GM23338 (cell line): ENCODE measurements at regions not wholly inside any gene's neighbourhood (a gene's known extent, or its start where the extent isn't known, plus 50 kb on each side); places are given as distances from the start of the nearest gene placed in this dataset.

Experiments used
- CREB1 ChIP-seq: fragments of 250-450 bp; sonication (Bioruptor Pico); IDR thresholded peaks from 2 replicates; pipeline ENCODE4 v1.5.0; 2020; ENCODE audit warnings: low read depth, mild to moderate bottlenecking, moderate library complexity
- CTCF ChIP-seq, 2 experiments: fragments of 200-600 bp in 1 of 2; sonication (generic) in 1 of 2; conservative IDR thresholded peaks; 2 replicates each; pipeline versions ENCODE4 v1.5.1 to v1.6.1; 2016 to 2017; ENCODE audit warnings: antibody characterized with exemption in 2 of 2, low read depth in 2 of 2, mild to moderate bottlenecking in 2 of 2, moderate library complexity in 1 of 2
- POLR2AphosphoS5 ChIP-seq: IDR thresholded peaks from 2 replicates; pipeline ENCODE4 v1.6.1; 2016; ENCODE audit warnings: antibody characterized with exemption, low read depth
- ZNF331 ChIP-seq: fragments of 250-450 bp; sonication (Bioruptor Pico); IDR thresholded peaks from 2 replicates; pipeline ENCODE4 v1.5.0; 2020; ENCODE audit warnings: low read depth, mild to moderate bottlenecking, moderate library complexity

GRCh38 chr2:220191031-220191430, 563.6 kb downstream of the SLC4A3 start:
- TF ChIP-seq CTCF (conservative IDR thresholded peaks at IDR 0.05; ENCODE audit: low read depth in 2 of 2) (no peak), ZNF331 (CRISPR knock-in tag) (no peak), POLR2AphosphoS5 (no peak), CREB1 (no peak)
